ENCODE measurements at regions not wholly inside any gene's neighbourhood (a gene's known extent, or its start where the extent isn't known, plus 50 kb on each side); places are given as distances from the start of the nearest gene placed in this dataset.

GRCh38 chr6:40331545-40331944 is 255.6 kb downstream of the LRFN2 start:
- TF ChIP-seq MYC (IDR thresholded peaks at IDR 0.05; ENCODE audit: low read depth, low read length) (no peak), CTCF (IDR thresholded peaks at IDR 0.05; ENCODE audit: low read depth, low read length) (no peak), POLR2A (IDR thresholded peaks at IDR 0.05; ENCODE audit: extremely low read depth, insufficient read length) (no peak)

All from NB4 (cell line).